Endothelial cell of umbilical vein (primary cell): ENCODE measurements at regions not wholly inside any gene's neighbourhood (a gene's known extent, or its start where the extent isn't known, plus 50 kb on each side); places are given as distances from the start of the nearest gene placed in this dataset.

Experiments
- BruUV-seq: library from RNA; stranded (reverse); fragments of 400-500 nt; replicated peaks from 2 replicates; lab custom pipeline; 2021; lab: Mats Ljungman, UMichigan
- CTCF ChIA-PET: fragments of 300-600, 350-600 bp; sonication (Branson Sonifier 250); formaldehyde crosslinking; loops from one replicate; lab custom pipeline; 2021; ENCODE audit warnings: antibody characterized with exemption, inconsistent platforms; lab: Charles Lee
- POLR2A ChIA-PET: fragments of 300-600, 350-600 bp; sonication (Branson Sonifier 250); formaldehyde crosslinking; loops from one replicate; lab custom pipeline; 2021; ENCODE audit warnings: antibody characterized with exemption, inconsistent platforms; lab: Charles Lee
- DNase-seq: peaks from one replicate; pipeline ENCODE4 v3.0.0-alpha.2; 2011; ENCODE audit warnings: low read depth, low spot score
- FAIRE-seq: peaks from 2 replicates; lab custom pipeline; 2011; peaks lifted over from hg19 to GRCh38; lab: Jason Lieb, UNC
- H2AFZ ChIP-seq: 2 replicates; pipeline ENCODE4 v1.6.0; 2012; ENCODE audit warnings: low read depth, low read length, control low read depth, inconsistent platforms
- H3K27ac ChIP-seq: 2 replicates; pipeline ENCODE4 v1.5.1; 2011; ENCODE audit warnings: low read depth, mild to moderate bottlenecking, control low read depth, low read length, moderate library complexity; ENCODE audit not compliant: insufficient read depth
- H3K27me3 ChIP-seq, 2 experiments: 2 replicates each; pipeline versions ENCODE4 v1.6.0 to v1.6.1; 2011; ENCODE audit warnings: low read length in 2 of 2, mixed read lengths in 1 of 2; ENCODE audit not compliant: control insufficient read depth in 2 of 2, insufficient read depth in 2 of 2
- H3K36me3 ChIP-seq, 2 experiments: 2 replicates in 1 of 2; 3 replicates in 1 of 2; pipeline ENCODE4 v1.5.1; 2011; ENCODE audit warnings: low read length in 2 of 2, mild to moderate bottlenecking in 1 of 2, moderate library complexity in 1 of 2; ENCODE audit not compliant: control insufficient read depth in 2 of 2, insufficient read depth in 2 of 2; ENCODE audit errors: extremely low read depth in 1 of 2
- H3K4me1 ChIP-seq: 3 replicates; pipeline ENCODE4 v1.5.1; 2011; ENCODE audit warnings: mild to moderate bottlenecking, low read length; ENCODE audit not compliant: control insufficient read depth, insufficient read depth; ENCODE audit errors: extremely low read depth
- H3K4me2 ChIP-seq: 2 replicates; pipeline ENCODE4 v1.6.1; 2011; ENCODE audit warnings: low read length, control low read depth, mixed read lengths; ENCODE audit not compliant: insufficient read depth
- H3K4me3 ChIP-seq, 3 experiments: fragments of 200-600 bp in 1 of 3; sonication (generic), shearing (Covaris generic) in 1 of 3; replicated peaks in 1 of 3; 2 replicates each; pipeline ENCODE4 v1.5.1; 2011 to 2016; ENCODE audit warnings: control low read depth in 3 of 3, low read length in 3 of 3, mild to moderate bottlenecking in 2 of 3, inconsistent platforms in 1 of 3, low read depth in 1 of 3, moderate library complexity in 1 of 3; ENCODE audit not compliant: insufficient read depth in 1 of 3
- H3K79me2 ChIP-seq: 2 replicates; pipeline ENCODE4 v1.6.0; 2012; ENCODE audit warnings: low read length, inconsistent platforms; ENCODE audit not compliant: control insufficient read depth, insufficient read depth
- H3K9ac ChIP-seq: replicated peaks from 2 replicates; pipeline ENCODE3; 2011; ENCODE audit warnings: low read length, control low read depth; ENCODE audit not compliant: insufficient read depth; ENCODE audit errors: extremely low read depth
- H3K9me1 ChIP-seq: replicated peaks from 3 replicates; pipeline ENCODE4 v1.6.0; 2011; ENCODE audit warnings: mild to moderate bottlenecking, low read length; ENCODE audit not compliant: control insufficient read depth, insufficient read depth; ENCODE audit errors: extremely low read depth
- H3K9me3 ChIP-seq: replicated peaks from 2 replicates; pipeline ENCODE4 v1.5.1; 2012; ENCODE audit warnings: low read length, inconsistent platforms; ENCODE audit not compliant: control insufficient read depth, insufficient read depth
- H4K20me1 ChIP-seq: replicated peaks from 2 replicates; pipeline ENCODE3; 2011; ENCODE audit warnings: mild to moderate bottlenecking, low read length; ENCODE audit not compliant: control insufficient read depth, insufficient read depth; ENCODE audit errors: extremely low read depth
- CTCF ChIP-seq, 2 donors: IDR thresholded peaks; 1 replicate in 1 of 2; 2 replicates in 1 of 2; pipeline ENCODE4 v1.5.1; 2011; ENCODE audit warnings: low read length in 2 of 2, mild to moderate bottlenecking in 2 of 2, moderate library complexity in 2 of 2, control low read depth in 1 of 2, inconsistent platforms in 1 of 2, low read depth in 1 of 2; ENCODE audit not compliant: insufficient read depth in 1 of 2; ENCODE audit errors: extremely low read depth in 1 of 2
- EZH2 ChIP-seq: IDR thresholded peaks from 2 replicates; pipeline ENCODE4 v1.6.1; 2012; ENCODE audit warnings: borderline replicate concordance, low read depth, mild to moderate bottlenecking, moderate library complexity, low read length, inconsistent platforms; ENCODE audit not compliant: severe bottlenecking
- FOS ChIP-seq: IDR thresholded peaks from 2 replicates; pipeline ENCODE4 v1.6.1; 2011; ENCODE audit warnings: mild to moderate bottlenecking, low read length, moderate library complexity, borderline replicate concordance; ENCODE audit not compliant: insufficient read depth
- GATA2 ChIP-seq: IDR thresholded peaks from 2 replicates; pipeline ENCODE4 v1.7.0; 2011; ENCODE audit warnings: low read depth, mild to moderate bottlenecking, moderate library complexity, mixed read lengths, low read length; ENCODE audit not compliant: insufficient read length, insufficient read depth
- JUN ChIP-seq: IDR thresholded peaks from 2 replicates; pipeline ENCODE4 v1.6.1; 2011; ENCODE audit warnings: borderline replicate concordance, low read depth; ENCODE audit not compliant: insufficient read length, insufficient read depth
- MYC ChIP-seq: IDR thresholded peaks from one replicate; pipeline ENCODE4 v1.6.1; 2011; ENCODE audit warnings: mild to moderate bottlenecking, low read depth, low read length
- POLR2A ChIP-seq: IDR thresholded peaks from 2 replicates; pipeline ENCODE4 v1.6.1; 2012; ENCODE audit warnings: low read depth, mild to moderate bottlenecking, control low read depth, low read length
- POLR2AphosphoS5 ChIP-seq: IDR thresholded peaks from 2 replicates; pipeline ENCODE4 v1.6.1; 2012; ENCODE audit warnings: low read depth, mild to moderate bottlenecking, control low read depth, low read length, moderate library complexity; ENCODE audit not compliant: insufficient read depth
- dilution Hi-C: fragments of 300-500 bp; cut with MboI; formaldehyde crosslinking; loops from one replicate; pipeline ENCODE4 v1.15.0; 2019; ENCODE audit warnings: low sequenced_read_pairs; ENCODE audit not compliant: extremely low pct_ligation_motif_present
- intact Hi-C: fragments of 100-400 bp; cut with micrococcal nuclease; formaldehyde crosslinking; loops from one replicate; pipeline ENCODE4 v1.10.0; 2022
- TF ChIP-seq, protein P1 (sequence below): IDR thresholded peaks from 2 replicates; pipeline ENCODE4 v1.6.1; 2011; ENCODE audit not compliant: insufficient read depth, insufficient read length

- ChIA-PET CTCF (no interaction called here), POLR2A (no interaction called here)
- Histone ChIP-seq H4K20me1 (no peaks in the 10 kb centered on the region), H3K79me2 (no peaks in the 10 kb centered on the region), H3K9me3 (no peaks in the 10 kb centered on the region), H2AFZ (no peak overlapping the region), H3K9ac (no peak overlapping the region), H3K27me3 (peaks cover 4% of the 10 kb centered on the region in 2 experiments), H3K4me1 (peaks cover 5% of the 10 kb centered on the region), H3K4me2 (no peak overlapping the region), H3K9me1 (no peaks in the 10 kb centered on the region), H3K36me3 (no peaks in the 10 kb centered on the region), H3K4me3 (no peak overlapping the region), H3K27ac (no peak overlapping the region)
- intact Hi-C loops (loop anchor here (10.0 kb wide), 1 partner anchor 265 kb away; no protein-coding TSS in a partner anchor), dilution Hi-C loops (no loop called here)
- DNase-seq (no peak), FAIRE-seq (no peak)
- no TSS peak for BruUV-seq
- TF ChIP-seq FOS: no peak
- no peak for TF ChIP-seq EZH2
- TF ChIP-seq CTCF (IDR thresholded peaks at IDR 0.05; ENCODE audit: extremely low read depth in 1 of 2, insufficient read depth in 1 of 2, low read depth in 1 of 2, low read length in 2 of 2): no peak
- TF ChIP-seq POLR2A: no peak
- TF ChIP-seq MYC: no peak
Measured at GRCh38 chr5:136809382-136809781, 444.0 kb upstream of the TRPC7 start.

DNA sequence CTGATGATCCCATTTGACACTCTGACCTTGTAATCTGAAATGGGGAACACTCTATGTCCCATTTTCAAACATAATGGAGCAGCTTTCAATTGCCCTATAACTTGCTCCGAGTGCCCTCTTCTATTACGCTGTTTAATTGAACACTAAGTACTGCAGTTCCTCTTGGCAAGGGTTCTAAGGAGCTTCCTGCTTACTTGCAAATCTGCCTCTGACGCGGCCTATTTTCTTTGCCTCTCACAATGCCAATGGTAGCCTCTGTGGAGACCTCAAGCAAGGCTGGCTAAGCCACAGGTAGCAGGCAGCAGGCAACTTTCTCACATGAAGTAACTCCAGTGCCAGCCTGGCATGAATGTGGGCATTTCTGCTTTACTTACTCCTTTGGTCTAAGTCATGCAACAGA, 443.4 kb upstream of the TRPC7 start:
- TF ChIP-seq JUN: no peak
- TF ChIP-seq POLR2A: no peak
- no peak for TF ChIP-seq FOS
- TF ChIP-seq EZH2: no peak
- TF ChIP-seq, protein P1, sequence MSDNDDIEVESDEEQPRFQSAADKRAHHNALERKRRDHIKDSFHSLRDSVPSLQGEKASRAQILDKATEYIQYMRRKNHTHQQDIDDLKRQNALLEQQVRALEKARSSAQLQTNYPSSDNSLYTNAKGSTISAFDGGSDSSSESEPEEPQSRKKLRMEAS: no peak
- no peak for TF ChIP-seq CTCF (IDR thresholded peaks at IDR 0.05; ENCODE audit: extremely low read depth in 1 of 2, insufficient read depth in 1 of 2, low read depth in 1 of 2, low read length in 2 of 2)
- TF ChIP-seq MYC: no peak
- TF ChIP-seq POLR2AphosphoS5: no peak
- no peak for TF ChIP-seq GATA2
- Histone ChIP-seq H3K9me1 (no peaks in the 10 kb centered on the region), H4K20me1 (no peaks in the 10 kb centered on the region), H2AFZ (no peak overlapping the region), H3K27ac (no peak overlapping the region), H3K9me3 (no peaks in the 10 kb centered on the region), H3K4me1 (peaks cover 5% of the 10 kb centered on the region), H3K4me2 (no peak overlapping the region), H3K27me3 (peaks cover 4% of the 10 kb centered on the region in 2 experiments), H3K79me2 (no peaks in the 10 kb centered on the region), H3K36me3 (no peaks in the 10 kb centered on the region), H3K4me3 (no peak overlapping the region), H3K9ac (no peak overlapping the region)
- CTCF ChIA-PET: no interaction called here
- POLR2A ChIA-PET: no interaction called here
- DNase-seq (no peak), FAIRE-seq (no peak)
- no TSS peak for BruUV-seq
- intact Hi-C loops (loop anchor here (10.0 kb wide), 1 partner anchor 266 kb away; no protein-coding TSS in a partner anchor), dilution Hi-C loops (no loop called here)
